ENCODE measurements at regions not wholly inside any gene's neighbourhood (a gene's known extent, or its start where the extent isn't known, plus 50 kb on each side); places are given as distances from the start of the nearest gene placed in this dataset.
"Not testable (repeated sequence)": the region's sequence is repeated elsewhere in the genome, so short reads cannot be mapped to it uniquely, and the experiment has no call there.

DNA sequence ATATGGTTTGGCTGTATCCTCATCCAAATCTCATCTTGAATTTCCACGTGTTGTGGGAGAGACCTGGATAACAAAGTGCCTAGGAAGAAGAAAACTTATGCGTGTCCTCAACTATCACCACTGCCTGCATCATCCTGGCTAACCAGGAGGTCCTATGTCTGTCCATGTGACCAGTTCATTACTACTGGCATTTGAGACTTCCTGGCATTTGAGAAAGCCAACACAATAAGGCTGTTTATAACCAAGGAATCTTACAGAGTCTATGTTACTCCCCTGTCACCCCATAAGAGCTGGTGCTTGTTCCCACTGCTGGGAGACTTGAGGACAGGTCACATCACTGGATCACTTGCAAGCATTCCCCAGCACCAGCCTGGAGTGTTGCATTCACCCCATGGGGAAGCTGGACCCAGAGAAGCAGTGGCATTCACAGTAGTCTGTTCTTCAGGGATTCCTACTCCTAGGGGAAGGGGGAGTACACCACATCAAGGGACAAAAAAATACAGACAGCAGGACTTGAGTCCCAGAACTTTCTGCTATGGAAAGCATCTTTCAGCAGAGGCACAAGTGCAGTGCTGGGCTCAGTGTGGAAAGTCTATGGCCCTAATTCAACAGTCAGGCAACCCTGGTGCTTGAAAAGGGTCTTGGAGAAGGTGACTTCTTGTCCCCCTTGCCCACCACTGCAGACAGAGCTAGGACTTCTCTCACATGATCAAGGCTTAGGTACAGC, 717.1 kb downstream of the SEMA5A start:
- no peak for ATAC-seq

- ATAC-seq: no peak
Measured at GRCh38 chr5:8829323-8830029, 716.4 kb downstream of the SEMA5A start.

DNA sequence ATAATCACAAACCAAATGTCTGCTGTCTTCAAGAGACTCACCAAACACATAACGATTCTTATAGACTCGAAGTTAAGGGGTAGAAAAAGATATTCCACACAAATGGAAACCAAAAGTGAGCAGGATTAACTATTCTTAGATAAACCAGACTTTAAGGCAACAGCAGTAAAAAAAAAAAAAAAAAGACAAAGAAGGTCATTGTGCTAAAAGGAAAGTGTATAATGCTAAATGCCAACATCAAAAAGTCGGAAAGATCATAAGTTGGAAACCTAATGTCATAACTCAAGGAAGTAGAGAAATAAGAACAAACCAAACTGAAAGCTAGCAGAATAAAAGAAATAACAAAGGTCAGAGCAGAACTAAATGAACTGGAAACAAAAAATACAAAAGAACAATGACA, 714.6 kb downstream of the SEMA5A start:
- no peak for ATAC-seq

DNA sequence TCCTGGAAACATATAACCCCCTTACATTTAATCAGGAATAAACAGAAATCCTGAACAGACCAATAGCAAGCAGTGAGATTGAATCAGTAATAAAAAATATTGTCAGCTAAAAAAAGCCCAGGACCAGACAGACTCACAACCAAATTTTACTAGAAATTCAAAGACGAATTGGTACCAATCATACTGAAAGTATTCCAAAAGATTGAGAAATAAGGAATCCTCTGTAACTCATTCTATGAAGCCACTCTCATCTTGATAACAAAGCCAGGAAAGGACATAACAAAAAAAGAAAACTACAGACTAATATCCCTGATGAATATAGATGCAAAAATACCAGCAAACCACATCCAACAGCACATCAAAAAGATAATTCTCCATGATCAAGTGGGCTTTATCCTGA, 714.0 kb downstream of the SEMA5A start:
- ATAC-seq: no peak

GRCh38 chr5:8839361-8840055, 706.4 kb downstream of the SEMA5A start:
- ATAC-seq: no peak

DNA sequence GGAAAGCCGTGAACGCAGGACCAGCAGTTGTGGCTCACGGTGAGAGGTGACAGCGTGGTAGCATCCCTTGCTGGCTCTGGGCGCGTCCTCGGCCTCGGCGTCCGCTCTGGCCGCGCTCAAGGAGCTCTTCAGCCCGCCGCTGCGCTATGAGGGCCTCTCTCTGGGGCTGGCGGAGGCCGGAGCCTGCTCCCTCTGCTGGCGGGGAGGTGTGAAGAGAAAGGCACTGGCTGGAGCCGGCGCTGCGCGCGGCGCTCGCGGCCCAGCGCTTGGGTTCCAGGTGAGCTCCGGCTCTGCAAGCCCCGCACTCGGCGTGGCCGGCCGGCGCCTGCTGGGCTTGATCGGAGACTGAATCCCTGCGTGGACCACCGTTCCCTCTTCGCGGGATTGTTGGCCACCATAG, 705.6 kb downstream of the SEMA5A start:
- ATAC-seq: no peak

- not testable (repeated sequence) for ATAC-seq
Measured at GRCh38 chr5:8840746-8841145, 705.1 kb downstream of the SEMA5A start.

GRCh38 chr5:8842971-8843551, 702.8 kb downstream of the SEMA5A start:
- ATAC-seq: no peak

DNA sequence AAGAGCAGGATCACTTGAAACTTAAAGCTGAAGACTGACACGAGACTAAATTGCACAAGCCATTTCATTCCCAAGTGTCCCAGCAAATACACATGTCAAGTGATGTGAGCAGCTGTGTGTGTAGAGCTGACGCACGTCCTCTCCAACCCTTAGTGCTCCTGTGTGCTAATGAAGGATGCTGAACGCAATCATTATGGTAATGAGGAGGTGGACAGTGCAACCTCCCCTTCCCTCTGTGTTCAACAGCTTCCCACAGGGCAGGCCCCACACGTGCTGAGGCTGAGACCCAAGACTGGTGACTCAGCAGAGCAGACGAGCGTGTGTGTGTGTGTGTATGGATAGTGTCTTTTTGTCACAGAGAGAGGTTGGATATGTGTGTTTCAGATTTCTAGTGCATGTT, 702.1 kb downstream of the SEMA5A start:
- no peak for ATAC-seq

DNA sequence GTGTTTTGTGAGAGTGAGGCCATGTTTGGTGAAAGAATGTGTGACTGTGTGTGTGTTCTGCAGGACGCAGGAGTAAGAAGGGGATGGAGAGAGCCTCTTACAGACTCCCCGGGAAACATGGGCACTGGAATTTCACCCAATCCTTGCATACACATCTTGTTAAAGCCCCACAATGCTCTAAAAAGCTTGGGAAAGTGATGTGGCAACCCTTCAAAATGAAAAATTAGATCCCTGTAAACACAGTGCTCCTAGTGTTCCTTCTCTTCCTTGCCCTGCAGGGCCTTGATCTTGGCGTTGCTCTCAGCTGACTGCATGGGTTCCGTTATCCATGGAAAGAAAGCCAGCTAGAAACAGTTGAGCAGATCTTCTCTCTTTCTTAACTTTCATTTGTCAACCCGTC, 701.7 kb downstream of the SEMA5A start:
- ATAC-seq: no peak

GRCh38 chr5:8844847-8845246, 701.0 kb downstream of the SEMA5A start:
- ATAC-seq: no peak

GRCh38 chr5:8845296-8845695, 700.6 kb downstream of the SEMA5A start:
- no peak for ATAC-seq

- no peak for ATAC-seq
Measured at GRCh38 chr5:8848366-8848765, 697.5 kb downstream of the SEMA5A start.

- no peak for ATAC-seq
Measured at GRCh38 chr5:8848997-8849594, 696.8 kb downstream of the SEMA5A start.

GRCh38 chr5:8851101-8851500, 694.8 kb downstream of the SEMA5A start:
- no peak for ATAC-seq

DNA sequence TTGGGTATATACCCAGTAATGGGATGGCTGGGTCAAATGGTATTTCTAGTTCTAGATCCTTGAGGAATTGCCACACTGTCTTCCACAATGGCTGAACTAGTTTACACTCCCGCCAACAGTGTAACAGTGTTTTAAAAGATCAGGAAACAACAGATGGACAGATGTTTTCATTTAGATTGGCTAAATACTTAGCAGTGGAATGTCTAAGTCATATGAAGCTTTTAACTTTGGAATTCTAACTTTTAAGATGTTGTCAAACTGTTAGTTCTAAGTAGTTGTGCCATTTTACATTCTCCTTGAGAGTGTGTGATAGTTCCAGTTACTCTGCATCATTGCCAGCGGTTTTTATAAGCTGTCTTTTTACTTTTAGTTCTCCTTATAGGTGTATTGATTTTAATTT, 688.8 kb downstream of the SEMA5A start:
- ATAC-seq: no peak

GRCh38 chr5:8861764-8862163, 684.1 kb downstream of the SEMA5A start:
- no peak for ATAC-seq

- no peak for ATAC-seq
Measured at GRCh38 chr5:8864053-8864452, 681.8 kb downstream of the SEMA5A start.

DNA sequence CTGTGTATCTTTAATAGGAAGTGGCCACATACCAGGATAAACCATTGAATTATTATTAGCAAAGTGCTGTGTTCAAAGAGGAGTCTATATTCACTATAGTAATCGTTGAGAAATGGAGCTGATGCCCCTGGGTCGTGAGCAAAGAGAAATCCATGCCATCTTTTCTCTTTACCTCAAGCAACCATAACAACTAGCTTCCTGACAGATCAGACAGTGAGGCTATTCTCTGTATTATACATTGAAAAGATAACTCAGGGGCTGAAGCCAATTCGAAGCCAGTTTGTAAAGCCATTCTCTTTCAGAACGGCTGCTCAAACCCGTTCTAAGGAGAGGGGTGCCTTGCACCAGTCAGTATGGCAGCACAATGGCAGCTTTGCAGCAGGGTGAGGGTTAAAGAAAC, 680.6 kb downstream of the SEMA5A start:
- ATAC-seq: no peak

DNA sequence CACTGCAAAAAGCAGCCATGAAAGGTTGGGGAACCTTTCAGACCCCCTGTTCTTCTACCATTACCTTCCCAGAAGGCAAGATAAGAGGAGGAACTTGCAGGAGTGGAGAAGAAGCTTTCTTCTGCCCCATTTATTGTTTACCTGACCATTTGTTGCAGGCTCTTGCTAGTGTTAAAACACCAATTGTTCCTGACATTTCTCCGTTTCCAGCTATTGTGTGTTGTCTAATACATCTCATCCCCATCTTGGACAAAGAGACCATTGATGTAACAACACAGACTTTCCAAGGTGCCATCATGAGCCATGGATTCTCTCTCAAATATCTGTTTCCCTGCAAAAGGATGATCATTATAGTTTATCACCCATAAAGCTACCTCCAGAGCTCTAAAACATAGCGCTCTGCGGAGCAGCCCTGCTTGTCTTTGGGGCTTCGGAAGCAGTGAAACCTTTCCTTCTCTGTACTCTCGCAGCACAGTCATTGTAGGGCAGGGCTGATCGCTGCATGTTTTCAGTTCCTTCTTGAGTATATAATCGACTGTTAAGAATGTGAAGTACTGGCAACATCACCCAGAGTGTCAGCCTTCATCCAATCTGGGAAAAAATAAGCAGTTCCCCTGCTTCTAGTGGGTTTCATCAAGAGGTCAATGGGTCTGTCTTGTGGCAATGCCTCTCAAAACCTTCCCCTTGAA, 680.0 kb downstream of the SEMA5A start:
- ATAC-seq: no peak

DNA sequence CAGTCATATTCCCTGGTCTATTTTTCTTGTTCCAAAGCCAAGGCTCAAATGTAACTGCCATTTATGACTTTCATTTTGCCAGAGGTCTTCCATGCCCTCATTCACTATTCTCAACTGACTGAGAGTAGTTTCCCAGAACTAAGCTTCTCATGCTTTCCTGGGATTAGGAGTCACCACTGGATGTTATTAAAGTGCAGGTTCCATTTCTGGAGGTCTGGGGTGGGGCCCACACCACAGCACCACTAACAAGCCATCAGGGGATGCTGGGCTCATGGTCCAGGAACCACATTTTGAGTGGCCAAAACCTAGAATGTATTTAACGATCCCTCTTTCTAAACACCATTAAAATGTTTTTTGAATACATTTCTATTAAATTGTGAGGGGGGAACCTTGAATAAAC, 677.6 kb downstream of the SEMA5A start:
- no peak for ATAC-seq

- no peak for ATAC-seq
Measured at GRCh38 chr5:8869932-8870331, 675.9 kb downstream of the SEMA5A start.
